ENCODE measurements at regions not wholly inside any gene's neighbourhood (a gene's known extent, or its start where the extent isn't known, plus 50 kb on each side); places are given as distances from the start of the nearest gene placed in this dataset.
"Not testable (repeated sequence)": the region's sequence is repeated elsewhere in the genome, so short reads cannot be mapped to it uniquely, and the experiment has no call there.

DNA sequence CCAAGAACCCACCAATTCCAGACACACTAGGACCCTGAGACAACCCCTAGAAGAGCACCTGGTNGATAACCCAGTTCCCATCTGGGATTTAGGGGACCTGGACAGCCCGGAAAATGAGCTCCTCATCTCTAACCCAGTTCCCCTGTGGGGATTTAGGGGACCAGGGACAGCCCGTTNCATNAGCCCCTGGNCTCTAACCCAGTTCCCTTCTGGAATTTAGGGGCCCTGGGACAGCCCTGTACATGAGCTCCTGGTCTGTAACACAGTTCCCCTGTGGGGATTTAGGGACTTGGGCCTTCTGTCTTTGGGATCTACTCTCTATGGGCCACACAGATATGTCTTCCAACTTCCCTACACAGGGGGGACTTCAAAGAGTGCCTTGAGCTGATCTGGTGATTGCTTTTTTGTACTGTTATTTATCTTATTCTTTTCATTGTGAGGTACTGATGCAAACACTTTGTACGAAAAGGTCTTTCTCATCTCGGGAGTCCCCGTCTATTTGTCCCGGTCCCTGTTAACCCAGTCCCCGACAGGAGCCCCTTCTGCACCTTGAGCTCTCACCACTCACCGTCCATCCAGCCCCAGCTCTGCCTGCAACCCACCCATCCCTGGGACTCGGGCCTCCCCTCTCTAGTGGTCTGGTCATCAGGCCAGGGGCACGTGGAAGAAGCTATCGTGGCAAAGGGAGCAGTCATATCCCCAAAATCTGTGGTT lies 58.2 kb upstream of the PLCXD1 start:
- H2BK120ac ChIP-seq (ENCODE audit: low read depth, low read length, poor library complexity, severe bottlenecking); H3K27ac Mint-ChIP-seq; H2BK15ac ChIP-seq (ENCODE audit: low read depth, low read length); H3K23ac ChIP-seq (ENCODE audit: insufficient read length, low read depth, low read length); H2BK5ac ChIP-seq (ENCODE audit: insufficient read length, low read length); H3K9me3 Mint-ChIP-seq; H4K20me1 ChIP-seq (ENCODE audit: control insufficient read depth, insufficient read depth, insufficient read length); H3K9me3 ChIP-seq (ENCODE audit: control insufficient read depth, low read depth, low read length); H3K14ac ChIP-seq (ENCODE audit: insufficient read depth, low read length); DNase-seq; H3K27me3 Mint-ChIP-seq (ENCODE audit: low read depth); H4K91ac ChIP-seq (ENCODE audit: insufficient read length, low read depth, low read length); H3K4me1 Mint-ChIP-seq; H2AFZ ChIP-seq (ENCODE audit: low read length); H2BK12ac ChIP-seq (ENCODE audit: insufficient read length, low read depth, low read length); H3K79me1 ChIP-seq (ENCODE audit: insufficient read depth, low read depth, low read length, poor library complexity, severe bottlenecking); H3K27me3 ChIP-seq (ENCODE audit: insufficient read depth, low read length); H4K8ac ChIP-seq (replicated peaks; ENCODE audit: insufficient read length, low read depth, low read length); H3K27ac ChIP-seq (ENCODE audit: insufficient read length, low read depth, low read length); H3K4me1 ChIP-seq (ENCODE audit: insufficient read depth, low read length); H3K4me2 ChIP-seq (ENCODE audit: insufficient read depth, insufficient read length, low read length); H4K5ac ChIP-seq (ENCODE audit: insufficient read length, low read depth, low read length); H3K36me3 Mint-ChIP-seq (ENCODE audit: insufficient read depth in 1 of 3, low read depth in 3 of 3); H3T11ph ChIP-seq (ENCODE audit: low read length); H3K18ac ChIP-seq (ENCODE audit: insufficient read length, low read depth, low read length); H3K79me2 ChIP-seq (ENCODE audit: insufficient read depth, low read length); H3K4ac ChIP-seq (ENCODE audit: low read depth, low read length); H3K56ac ChIP-seq (ENCODE audit: insufficient read length, low read depth, low read length); H3K23me2 ChIP-seq (ENCODE audit: insufficient read length, low read depth, low read length, poor library complexity, severe bottlenecking); H2BK20ac ChIP-seq (ENCODE audit: low read depth, low read length, poor library complexity, severe bottlenecking); H2AK5ac ChIP-seq (ENCODE audit: insufficient read length, low read length); H3K9ac ChIP-seq (ENCODE audit: extremely low read depth, insufficient read length, low read length); H3K4me3 Mint-ChIP-seq: not testable (repeated sequence)
- WGBS (ENCODE audit: extremely low coverage, insufficient read length, low lambda C conversion rate) = no CpG with 5 or more reads among the region's 11 CpGs

DNA sequence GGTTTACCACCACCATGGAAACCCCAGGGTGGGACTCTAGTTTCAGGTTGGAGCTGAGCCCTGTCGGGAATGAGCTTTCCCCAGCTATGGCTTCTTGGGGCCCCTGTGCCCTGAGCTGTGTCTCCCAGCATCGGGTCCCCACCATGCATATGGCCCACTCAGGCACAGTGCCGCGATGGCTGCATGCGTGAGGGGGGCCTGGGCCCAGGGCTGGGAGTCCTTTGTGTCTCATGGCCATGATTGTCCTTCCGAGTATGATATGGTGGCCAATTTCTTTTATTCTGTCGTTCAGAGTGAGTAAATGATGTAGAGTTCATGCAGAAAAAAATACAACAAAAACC lies 57.7 kb upstream of the PLCXD1 start:
- not testable (repeated sequence) for H3K79me2 ChIP-seq (ENCODE audit: insufficient read depth, low read length); H2BK20ac ChIP-seq (ENCODE audit: low read depth, low read length, poor library complexity, severe bottlenecking); H3K27me3 Mint-ChIP-seq (ENCODE audit: low read depth); DNase-seq; H3K14ac ChIP-seq (ENCODE audit: insufficient read depth, low read length); H2AK5ac ChIP-seq (ENCODE audit: insufficient read length, low read length); H3K27me3 ChIP-seq (ENCODE audit: insufficient read depth, low read length); H4K20me1 ChIP-seq (ENCODE audit: control insufficient read depth, insufficient read depth, insufficient read length); H2BK5ac ChIP-seq (ENCODE audit: insufficient read length, low read length); H3K4me1 Mint-ChIP-seq; H3K18ac ChIP-seq (ENCODE audit: insufficient read length, low read depth, low read length); H4K91ac ChIP-seq (ENCODE audit: insufficient read length, low read depth, low read length); H3K23ac ChIP-seq (ENCODE audit: insufficient read length, low read depth, low read length); H3K4me2 ChIP-seq (ENCODE audit: insufficient read depth, insufficient read length, low read length); H2AFZ ChIP-seq (ENCODE audit: low read length); H2BK12ac ChIP-seq (ENCODE audit: insufficient read length, low read depth, low read length); H3K56ac ChIP-seq (ENCODE audit: insufficient read length, low read depth, low read length); H3K23me2 ChIP-seq (ENCODE audit: insufficient read length, low read depth, low read length, poor library complexity, severe bottlenecking); H3K79me1 ChIP-seq (ENCODE audit: insufficient read depth, low read depth, low read length, poor library complexity, severe bottlenecking); H3K9me3 ChIP-seq (ENCODE audit: control insufficient read depth, low read depth, low read length); H3K4ac ChIP-seq (ENCODE audit: low read depth, low read length); H3K36me3 Mint-ChIP-seq (ENCODE audit: insufficient read depth in 1 of 3, low read depth in 3 of 3); H2BK15ac ChIP-seq (ENCODE audit: low read depth, low read length); H3K27ac ChIP-seq (ENCODE audit: insufficient read length, low read depth, low read length); H3K9me3 Mint-ChIP-seq; H4K8ac ChIP-seq (replicated peaks; ENCODE audit: insufficient read length, low read depth, low read length); H3K4me1 ChIP-seq (ENCODE audit: insufficient read depth, low read length); H2BK120ac ChIP-seq (ENCODE audit: low read depth, low read length, poor library complexity, severe bottlenecking); H4K5ac ChIP-seq (ENCODE audit: insufficient read length, low read depth, low read length); H3K27ac Mint-ChIP-seq; H3K9ac ChIP-seq (ENCODE audit: extremely low read depth, insufficient read length, low read length); H3T11ph ChIP-seq (ENCODE audit: low read length); H3K4me3 Mint-ChIP-seq
- WGBS (ENCODE audit: extremely low coverage, insufficient read length, low lambda C conversion rate) = no CpG with 5 or more reads among the region's 7 CpGs
